Occipital lobe (tissue), 1 donor: ENCODE measurements at regions not wholly inside any gene's neighbourhood (a gene's known extent, or its start where the extent isn't known, plus 50 kb on each side); places are given as distances from the start of the nearest gene placed in this dataset.
"Not testable (repeated sequence)": the region's sequence is repeated elsewhere in the genome, so short reads cannot be mapped to it uniquely, and the experiment has no call there.

Experiments
- DNase-seq: peaks from one replicate; lab custom pipeline; 2025; lab: John Stamatoyannopoulos, UW

DNA sequence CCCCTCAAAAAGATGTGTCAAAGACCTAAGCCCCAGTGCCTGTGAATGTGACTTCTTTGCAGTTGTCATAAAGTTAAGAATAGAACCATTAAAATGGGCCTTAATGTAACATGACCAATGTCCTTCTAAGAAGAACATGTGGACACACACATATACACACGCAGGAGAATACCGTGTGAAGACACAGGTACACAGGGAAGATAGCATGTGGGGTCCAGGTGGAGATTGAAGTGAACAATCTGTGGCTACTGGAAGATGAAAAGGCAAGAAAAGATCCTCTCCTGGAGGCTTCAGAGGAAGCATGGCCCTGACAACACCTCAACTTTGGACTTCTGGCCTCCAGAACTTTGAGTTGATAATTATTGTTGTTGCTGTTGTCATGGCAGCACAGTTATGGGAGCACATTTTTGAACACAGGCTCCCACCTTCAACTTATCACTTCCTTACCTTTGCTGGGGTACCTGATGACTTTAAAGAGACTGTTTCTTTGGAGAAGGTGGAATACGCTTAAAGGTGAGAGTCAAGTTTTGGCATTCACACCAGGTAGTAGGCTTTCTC lies 123.5 kb upstream of the ADCY2 start:
- DNase-seq, result no peak

DNA sequence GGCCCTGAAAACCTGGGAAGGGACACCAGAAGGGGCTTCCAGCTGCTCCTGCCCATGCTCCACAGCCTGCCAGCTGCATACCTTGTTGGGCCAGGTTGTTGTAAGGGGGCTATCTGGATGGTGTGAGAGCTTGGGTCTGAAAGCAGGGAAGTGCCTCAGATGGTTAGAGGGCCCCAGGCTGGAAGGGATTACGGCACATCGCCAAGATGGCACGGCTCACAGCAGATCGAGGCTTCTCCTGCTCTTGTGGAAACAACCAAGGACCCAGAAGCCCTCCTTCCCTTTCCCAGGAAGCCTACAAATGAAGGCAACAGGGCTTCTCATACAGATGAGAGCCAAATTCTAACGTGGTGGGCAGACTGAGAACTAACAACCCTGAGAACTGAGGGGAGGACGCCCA lies 121.7 kb upstream of the ADCY2 start:
- no peak for DNase-seq

DNA sequence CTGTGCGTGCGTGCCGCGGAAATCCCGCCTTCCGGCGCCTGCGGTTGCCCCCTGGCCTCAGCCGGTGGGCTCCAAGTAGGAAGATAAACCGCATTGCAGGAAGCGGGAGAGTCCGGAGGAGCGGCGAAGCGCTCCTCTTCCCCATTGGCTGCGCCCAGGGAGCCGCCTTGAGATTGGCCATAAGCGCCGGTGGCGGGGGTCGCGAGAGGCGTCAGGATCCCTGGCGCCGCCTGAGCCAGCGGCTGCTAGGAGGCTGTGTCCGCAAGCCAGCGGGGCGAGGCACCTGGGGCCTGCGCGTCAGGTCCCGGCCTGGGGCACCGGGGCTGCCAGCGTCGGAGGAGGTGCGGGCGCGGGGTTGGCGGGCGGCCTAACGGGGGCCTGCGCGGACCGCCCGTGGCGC lies 106.3 kb upstream of the ADCY2 start:
- not testable (repeated sequence) for DNase-seq

DNA sequence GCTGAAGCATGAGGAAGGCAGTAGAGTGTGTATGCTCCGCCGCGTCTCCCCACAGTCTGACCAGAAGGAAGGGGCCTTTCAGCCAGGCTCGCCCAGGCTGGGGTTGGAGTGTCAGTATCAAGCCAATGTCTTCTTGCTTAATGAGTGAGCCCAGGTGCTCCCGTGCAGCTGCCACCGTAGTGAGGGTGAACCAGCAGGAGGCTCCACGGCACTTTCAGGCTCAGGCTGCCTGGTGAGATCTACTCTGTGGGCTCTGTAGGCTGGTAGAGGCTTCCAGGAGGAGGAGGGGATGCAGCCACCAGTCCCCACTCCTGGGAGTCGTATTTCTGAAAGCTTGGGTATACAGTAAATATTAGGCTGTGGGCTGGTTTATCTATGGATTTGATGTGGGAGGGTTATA lies 98.1 kb upstream of the ADCY2 start:
- DNase-seq, result not testable (repeated sequence)

DNA sequence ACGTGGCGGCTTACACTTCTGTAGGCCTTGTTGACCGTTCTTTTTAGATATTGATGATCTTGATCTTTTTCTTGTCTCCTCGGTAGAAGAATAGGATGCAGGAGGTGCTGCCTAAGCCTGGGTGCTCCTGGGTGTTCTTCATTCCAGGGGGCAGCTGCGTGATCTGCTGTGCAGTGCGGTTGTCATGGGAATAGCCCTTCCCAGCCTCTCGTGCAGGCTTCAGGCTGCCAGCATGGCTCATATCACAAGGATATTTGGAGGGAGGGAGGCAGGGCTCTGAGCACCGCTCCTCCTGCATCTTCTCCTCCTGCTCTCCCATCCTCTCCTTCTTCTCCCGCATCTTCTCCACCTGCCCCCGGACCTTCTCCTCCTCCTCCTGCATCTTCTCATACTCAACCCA lies 96.2 kb upstream of the ADCY2 start:
- DNase-seq, result not testable (repeated sequence)

DNA sequence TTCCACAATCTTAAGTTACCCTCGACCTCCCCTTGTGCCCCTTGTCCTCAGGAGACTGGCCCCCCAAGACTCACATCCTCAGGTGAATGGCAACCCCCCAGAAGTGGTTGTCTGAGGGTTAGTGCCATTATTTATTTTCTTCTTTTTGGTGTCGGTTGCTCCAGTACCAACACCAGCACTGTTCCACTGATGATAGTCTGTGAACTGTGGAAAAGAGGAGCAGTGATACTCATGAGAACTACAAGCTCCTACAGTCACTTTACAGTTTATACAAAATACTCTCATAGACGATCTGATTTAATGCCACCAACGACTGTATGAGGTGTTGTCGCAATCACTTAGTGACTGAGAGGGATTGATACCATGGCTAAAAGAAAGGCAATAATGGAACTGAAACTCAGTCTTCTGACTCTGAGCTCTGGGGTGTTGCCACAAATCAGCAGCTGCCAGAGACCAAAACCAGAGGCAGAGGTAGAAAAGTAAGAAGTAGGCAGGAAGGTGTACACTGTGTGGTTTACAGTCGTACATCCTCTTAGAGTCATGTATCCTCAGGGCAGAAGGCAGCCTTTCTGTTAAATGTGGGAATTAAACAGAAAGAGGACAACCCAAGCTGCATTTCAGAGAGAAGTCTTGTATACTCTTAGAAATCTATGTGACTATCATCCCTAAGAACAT lies 90.8 kb upstream of the ADCY2 start:
- DNase-seq, result not testable (repeated sequence)

DNA sequence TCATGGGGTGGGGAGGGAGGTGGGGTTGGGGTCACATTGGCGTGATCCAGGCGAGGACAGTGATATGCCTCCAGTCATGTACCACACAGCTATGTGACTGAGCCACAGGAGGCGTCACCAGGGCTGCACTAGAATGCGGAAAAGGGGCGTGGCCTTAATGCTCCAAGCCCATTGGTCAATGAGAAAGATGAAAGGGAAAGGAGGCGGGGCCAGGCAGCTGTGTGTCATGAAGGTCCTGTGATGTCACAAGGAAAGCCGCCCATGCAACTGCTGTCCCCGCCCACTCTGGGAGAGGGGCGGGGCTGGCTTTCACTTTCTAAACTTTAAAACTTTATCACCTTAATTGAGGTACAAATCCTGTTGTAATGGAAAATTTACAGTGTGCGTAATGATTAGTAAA lies 89.4 kb upstream of the ADCY2 start:
- DNase-seq, result not testable (repeated sequence)

DNA sequence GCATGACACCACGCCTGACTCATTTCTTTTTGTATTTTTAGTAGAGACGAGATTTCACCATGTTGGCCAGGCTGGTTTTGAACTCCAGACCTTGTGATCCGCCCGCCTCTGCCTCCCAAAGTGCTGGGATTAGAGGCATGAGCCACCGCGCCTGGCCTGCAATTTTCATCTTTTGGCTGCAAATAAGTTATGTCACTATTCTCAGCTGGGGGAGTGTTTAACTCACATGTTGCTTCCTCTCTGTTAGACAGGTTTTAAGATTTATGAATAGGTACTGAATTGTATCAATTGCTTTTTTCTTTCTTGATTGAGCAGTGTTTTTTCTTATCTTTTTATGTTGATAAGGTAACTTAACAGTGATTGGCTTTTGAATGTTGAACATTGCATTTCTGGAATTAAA lies 88.2 kb upstream of the ADCY2 start:
- not testable (repeated sequence) for DNase-seq

DNA sequence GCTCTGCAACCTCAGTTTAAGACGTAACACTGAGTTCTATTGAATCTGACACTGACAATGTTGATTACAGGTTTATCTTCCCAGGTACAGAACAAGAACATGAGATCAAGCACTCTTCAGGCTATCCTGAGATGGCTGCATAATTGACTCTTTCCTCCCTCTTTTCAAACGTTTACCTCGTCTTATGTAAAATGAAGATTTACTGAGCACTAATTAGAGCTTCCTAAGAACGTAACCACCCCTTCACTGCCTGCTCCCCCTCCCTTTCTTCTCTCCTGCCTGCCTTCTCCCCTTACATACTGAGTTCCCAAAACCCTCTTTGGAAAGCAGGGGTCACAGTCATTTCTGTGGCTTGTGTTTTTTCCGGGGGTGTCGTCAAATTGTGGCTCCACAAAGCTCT lies 86.2 kb upstream of the ADCY2 start:
- not testable (repeated sequence) for DNase-seq

DNA sequence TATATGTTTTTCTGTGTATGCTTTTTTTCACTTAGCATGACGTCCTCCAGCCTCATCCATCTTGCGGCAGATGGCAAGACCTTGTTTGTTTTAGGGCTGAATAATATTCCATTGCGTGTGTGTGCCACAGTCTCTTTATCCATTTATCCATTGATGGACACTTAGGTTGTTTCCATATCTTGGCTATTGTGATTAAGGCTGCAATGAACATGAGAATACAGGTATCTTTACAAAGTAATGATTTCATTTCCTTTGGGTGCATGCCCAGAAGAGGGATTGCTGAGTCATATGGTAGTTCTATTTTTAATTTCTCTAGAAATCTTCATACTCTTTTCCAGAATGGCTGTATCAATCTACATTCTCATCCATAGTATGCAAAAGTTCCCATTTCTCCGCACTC lies 85.3 kb upstream of the ADCY2 start:
- not testable (repeated sequence) for DNase-seq

DNA sequence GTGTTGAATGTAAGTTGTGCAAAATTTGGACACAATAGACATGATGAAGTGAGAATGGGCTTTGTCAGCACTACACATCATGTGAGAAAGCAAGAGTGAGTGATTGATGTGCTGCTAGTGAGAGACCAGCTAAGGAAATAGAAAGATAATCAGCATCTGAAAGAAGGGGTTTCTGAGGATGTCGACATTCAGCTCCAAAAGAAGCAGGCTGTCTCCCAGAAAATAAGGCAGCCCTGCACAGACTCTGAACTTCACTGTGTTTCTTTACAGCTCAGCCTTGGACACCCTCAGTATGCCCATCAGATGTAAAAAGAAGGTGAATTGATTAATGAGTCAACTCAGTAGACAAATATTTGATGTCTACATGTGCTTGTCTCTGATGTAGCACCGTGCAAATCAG lies 80.8 kb upstream of the ADCY2 start:
- no peak for DNase-seq

DNA sequence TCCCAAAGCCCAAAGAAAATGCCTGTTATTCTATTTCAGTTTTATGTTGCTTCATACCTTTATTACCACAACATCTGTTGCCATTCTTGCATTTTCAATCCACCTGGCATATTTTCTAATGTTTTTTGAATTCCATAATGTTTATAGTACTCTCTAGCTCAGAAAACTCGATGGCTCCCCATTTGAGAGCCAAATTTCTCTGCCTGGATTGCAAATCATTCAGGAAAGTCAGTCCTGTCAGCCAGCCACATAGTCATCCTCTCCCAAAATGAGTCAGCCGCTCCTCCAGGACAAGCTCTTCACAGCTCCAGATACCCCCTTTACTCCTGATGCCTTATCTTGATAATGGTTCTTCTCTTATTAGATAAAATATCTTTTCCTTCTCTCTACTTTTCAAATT lies 78.2 kb upstream of the ADCY2 start:
- DNase-seq, result no peak

DNA sequence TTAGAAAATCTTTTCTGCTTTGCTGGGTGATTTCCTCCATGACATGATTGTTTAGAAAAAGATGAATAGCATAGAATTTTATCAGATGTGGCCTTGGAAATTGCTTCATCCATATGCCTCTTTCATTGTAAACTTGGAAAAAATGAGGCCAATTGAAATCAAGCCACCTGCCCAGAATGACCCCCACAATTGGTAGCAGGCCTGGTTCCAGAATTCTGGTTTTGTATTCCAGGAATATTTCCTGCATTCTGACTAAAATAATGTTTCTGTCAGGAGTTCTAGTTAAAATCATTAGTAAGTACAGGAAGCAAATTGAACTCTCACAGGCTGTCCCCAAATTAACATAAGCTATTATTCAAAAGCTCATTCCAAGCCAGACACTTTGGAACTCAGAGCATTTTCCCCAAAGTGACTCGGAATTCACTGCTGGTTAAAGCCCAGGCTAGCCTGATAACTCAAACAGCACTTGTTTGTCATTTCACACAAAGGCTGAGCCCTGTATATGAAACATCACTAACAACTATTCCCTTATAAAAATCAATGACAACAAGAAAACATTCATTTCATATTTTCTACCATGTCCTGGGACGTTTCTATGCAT lies 75.1 kb upstream of the ADCY2 start:
- no peak for DNase-seq

DNA sequence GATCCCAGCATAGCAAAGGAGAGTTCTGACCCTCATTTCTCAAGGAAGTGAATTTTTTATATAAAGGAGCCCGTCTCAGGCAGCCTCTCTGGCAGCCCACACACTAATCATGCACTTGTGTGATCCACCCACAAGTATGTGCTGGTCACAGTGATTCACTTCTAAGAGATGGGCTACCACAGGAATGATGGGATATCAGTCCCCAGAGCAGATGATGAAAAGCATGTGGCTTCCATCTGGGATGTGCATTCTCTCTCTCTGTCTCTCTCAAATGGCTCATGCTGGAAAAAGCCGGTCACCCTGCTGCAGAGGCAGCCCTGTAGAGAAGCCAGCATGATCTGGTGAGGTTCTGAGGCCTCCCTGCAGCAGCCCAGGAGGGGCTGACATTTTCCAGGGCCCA lies 74.2 kb upstream of the ADCY2 start:
- DNase-seq, result peak; percentile 11

DNA sequence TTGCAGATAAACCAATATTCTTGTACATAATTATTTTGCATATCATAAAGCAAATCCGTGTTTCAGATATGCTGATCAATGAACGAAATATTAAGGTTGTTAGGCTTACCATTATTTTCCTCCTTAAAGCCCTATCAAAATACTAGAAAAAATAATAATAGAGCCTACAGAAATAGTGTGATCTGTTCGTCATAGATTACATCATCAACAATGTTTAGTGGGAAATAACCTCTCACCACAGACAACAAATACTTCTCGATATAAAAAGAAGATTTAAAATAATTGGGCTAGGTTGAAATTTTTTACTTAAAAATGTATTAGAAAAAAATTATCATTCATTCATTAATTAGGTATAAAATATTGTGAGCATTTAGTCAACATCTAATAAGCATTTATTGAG lies 71.0 kb upstream of the ADCY2 start:
- DNase-seq, result no peak

DNA sequence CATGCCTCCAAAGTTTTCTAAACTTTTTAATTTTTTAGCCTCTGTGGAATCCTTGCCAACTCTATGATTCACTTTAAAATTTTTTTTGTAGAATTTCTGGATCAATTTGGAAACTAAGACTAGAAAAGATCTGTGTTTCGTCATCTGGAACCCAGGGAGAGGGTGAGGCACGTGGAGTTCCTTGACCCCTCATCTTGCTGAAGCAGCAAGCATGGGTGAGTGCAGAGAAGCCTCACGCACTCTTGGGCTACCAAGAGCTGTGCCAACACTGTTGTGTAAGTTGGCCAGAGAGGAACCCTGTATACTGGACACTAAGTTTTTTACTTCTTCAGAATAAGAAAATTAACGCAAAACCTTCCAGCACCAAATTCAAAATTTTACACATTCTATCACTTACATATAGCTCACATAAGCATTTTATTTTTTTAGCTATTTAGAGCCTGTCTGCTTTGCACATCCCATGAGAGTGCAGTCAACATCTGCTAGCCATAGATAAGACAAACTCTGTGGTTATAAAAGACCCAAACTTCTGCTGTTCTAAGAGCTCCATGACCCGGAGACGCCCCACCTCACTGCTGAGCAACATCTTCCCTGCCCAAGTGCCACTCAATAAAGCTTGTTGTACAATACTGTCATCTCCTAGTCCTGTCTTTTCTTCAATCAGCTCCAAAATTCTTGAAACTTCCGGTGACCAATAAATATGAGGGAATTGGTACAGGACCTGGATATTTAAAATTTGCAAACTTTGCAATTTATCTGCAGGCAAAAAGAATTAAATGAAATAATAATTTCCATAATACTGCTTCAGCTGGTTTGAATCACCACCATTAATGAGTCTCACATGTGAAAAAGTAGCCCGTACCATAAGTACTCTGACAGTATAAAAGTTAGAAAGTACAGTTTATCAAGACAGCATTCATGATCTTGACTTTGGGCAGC lies 69.7 kb upstream of the ADCY2 start:
- no peak for DNase-seq

DNA sequence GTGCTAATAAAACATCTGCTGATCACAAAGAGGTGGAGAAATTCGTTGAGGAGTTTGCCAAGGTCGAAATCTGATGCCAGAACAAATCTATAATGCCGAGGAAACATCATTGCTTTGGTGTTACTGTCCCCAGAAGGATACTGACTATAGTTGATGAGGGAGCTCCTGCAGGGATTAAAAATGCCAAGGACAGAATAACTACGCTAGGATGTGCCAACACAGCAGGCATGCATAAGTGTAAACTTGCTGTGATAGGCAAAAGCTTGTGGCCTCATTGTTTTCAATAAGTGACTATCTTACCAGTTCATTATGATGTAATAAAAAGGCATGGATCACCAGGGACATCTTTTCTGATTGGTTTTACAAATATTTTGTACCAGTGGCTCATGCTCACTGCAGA lies 66.8 kb upstream of the ADCY2 start:
- DNase-seq, result no peak

DNA sequence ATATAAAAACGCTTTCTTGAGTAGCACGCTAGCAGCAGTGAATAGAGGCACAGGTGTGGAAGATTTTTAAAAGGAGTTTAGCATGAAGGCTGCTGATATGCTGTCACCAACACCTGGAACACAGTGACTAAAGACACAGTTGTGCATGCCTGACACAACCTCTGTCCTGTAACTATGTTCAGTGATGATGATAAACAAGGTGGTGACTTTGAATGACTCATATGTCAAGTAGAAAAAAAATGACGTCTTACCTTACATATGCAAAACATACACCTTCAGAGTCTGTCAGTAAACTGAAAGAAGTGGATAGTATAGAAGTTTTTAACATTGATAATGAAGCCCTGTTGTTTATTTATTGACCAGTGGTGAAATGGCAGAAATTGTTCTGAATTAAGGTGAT lies 66.2 kb upstream of the ADCY2 start:
- no peak for DNase-seq

DNA sequence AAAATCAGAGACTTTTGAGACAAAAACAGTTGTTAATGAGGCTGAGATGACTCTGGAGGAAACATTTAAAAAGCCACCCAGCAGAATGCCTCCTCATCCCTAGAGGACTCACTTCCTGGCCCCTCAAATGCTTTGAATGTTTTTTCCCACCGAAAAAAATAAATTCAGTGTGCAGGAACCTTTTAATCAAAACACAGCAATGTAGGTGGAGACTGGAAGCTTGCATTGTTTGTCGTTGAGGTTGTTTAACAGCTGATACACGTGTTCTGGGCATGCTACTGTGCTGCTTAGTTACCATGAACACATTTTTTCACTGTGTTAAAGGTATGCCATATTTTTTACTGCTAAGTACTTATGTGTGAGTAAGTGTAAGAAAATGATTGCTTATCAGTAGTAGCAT lies 65.7 kb upstream of the ADCY2 start:
- DNase-seq, result no peak

DNA sequence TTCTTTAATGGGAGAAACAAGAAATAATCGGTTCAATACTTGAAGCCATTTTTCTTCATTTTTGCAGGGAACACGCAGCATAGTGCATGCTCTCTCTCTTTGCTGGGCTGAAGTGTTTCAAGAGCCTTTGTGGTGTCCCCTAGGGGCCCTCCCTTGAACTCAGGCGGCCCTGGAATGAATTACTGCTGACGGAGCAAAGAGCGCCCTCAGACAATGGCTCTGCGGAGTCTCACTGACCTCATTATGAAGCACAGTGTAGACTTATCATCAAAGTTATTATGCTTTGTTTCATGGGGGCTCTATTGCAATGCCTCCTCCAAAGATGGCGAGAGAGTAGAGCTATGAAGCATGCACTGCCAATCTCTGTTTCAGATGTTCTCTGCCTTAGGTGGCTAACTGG lies 64.8 kb upstream of the ADCY2 start:
- DNase-seq, result no peak
